ENCODE measurements at regions not wholly inside any gene's neighbourhood (a gene's known extent, or its start where the extent isn't known, plus 50 kb on each side); places are given as distances from the start of the nearest gene placed in this dataset.

GRCh38 chr13:109448629-109449028 lies 337.8 kb downstream of the IRS2 start:
- TF ChIP-seq CTCF (IDR thresholded peaks at IDR 0.05 in 2 of 3, conservative IDR thresholded peaks at IDR 0.05 in 1 of 3; ENCODE audit: borderline replicate concordance in 1 of 3, insufficient read depth in 1 of 3, low read depth in 2 of 3, low read length in 2 of 3) (no peak), RAD21 (IDR thresholded peaks at IDR 0.05; ENCODE audit: low read depth) (no peak), EZH2 (IDR thresholded peaks at IDR 0.05) (no peak), POLR2A (IDR thresholded peaks at IDR 0.05; ENCODE audit: borderline replicate concordance, extremely low read depth, insufficient read depth, insufficient read length) (no peak), SP1 (IDR thresholded peaks at IDR 0.05; ENCODE audit: low read depth) (no peak), REST (IDR thresholded peaks at IDR 0.05; ENCODE audit: low read depth) (no peak), YY1 (IDR thresholded peaks at IDR 0.05; ENCODE audit: extremely low read depth, insufficient replicate concordance, low read depth, low read length) (no peak), POLR2AphosphoS5 (IDR thresholded peaks at IDR 0.05; ENCODE audit: low read depth, low read length) (no peak)

All from HCT116 (cell line).